Tibial nerve (tissue), 4 donors: ENCODE measurements at regions not wholly inside any gene's neighbourhood (a gene's known extent, or its start where the extent isn't known, plus 50 kb on each side); places are given as distances from the start of the nearest gene placed in this dataset.

Experiments used
- DNase-seq, 2 donors: peaks; one replicate each; pipeline ENCODE4 v3.0.0-alpha.2; 2019; ENCODE audit warnings: low spot score in 2 of 2
- H3K27ac ChIP-seq, 4 donors: fragments of 200-600 bp; sonication (generic) in 3 of 4; one replicate each; pipeline ENCODE4 v1.5.1; 2017 to 2019; ENCODE audit warnings: mild to moderate bottlenecking in 1 of 4
- H3K27me3 ChIP-seq, 2 donors: fragments of 200-600 bp; sonication (generic) in 1 of 2; one replicate each; pipeline versions ENCODE4 v1.5.1 to v1.6.0; 2017 to 2019
- H3K36me3 ChIP-seq, 3 donors: fragments of 200-600 bp; sonication (generic); one replicate each; pipeline ENCODE4 v1.5.1; 2018 to 2019
- H3K4me1 ChIP-seq, 4 donors: fragments of 200-600 bp; sonication (generic) in 3 of 4; one replicate each; pipeline ENCODE4 v1.5.1; 2017 to 2019
- H3K4me3 ChIP-seq, 4 donors: fragments of 200-600 bp; sonication (generic) in 3 of 4; one replicate each; pipeline ENCODE4 v1.5.1; 2017 to 2019; ENCODE audit warnings: mild to moderate bottlenecking in 1 of 4, moderate library complexity in 1 of 4
- H3K9me3 ChIP-seq, 4 donors: fragments of 200-600 bp; sonication (generic) in 3 of 4; one replicate each; pipeline ENCODE4 v1.5.1; 2017 to 2019
- CTCF ChIP-seq, 5 experiments: fragments of 200-600 bp in 3 of 5; fragments of 450-650 bp in 2 of 5; sonication (generic) in 3 of 5; IDR thresholded peaks; one replicate each; pipeline ENCODE4 v1.5.1; 2016 to 2019; ENCODE audit warnings: antibody characterized with exemption in 5 of 5, mild to moderate bottlenecking in 3 of 5, moderate library complexity in 2 of 5
- EP300 ChIP-seq, 2 donors: sonication (generic); formaldehyde crosslinking; IDR thresholded peaks; one replicate each; pipeline ENCODE4 v1.6.1; 2017; ENCODE audit warnings: antibody characterized with exemption in 2 of 2, mild to moderate bottlenecking in 1 of 2
- POLR2A ChIP-seq, 2 donors: fragments of 450-650 bp; IDR thresholded peaks; one replicate each; pipeline ENCODE4 v1.6.1; 2017; ENCODE audit warnings: antibody characterized with exemption in 2 of 2, mild to moderate bottlenecking in 2 of 2, moderate library complexity in 2 of 2
- WGBS, 2 donors: methylation state at CpG; one replicate each; pipeline ENCODE4 v1.1.5; 2018; 5-methylcytosine and 5-hydroxymethylcytosine counted together

GRCh38 chr17:15106540-15106939 is 158.6 kb downstream of the PMP22 start:
- Histone ChIP-seq H3K27ac (no peak overlapping the region), H3K27me3 (no peaks in the 10 kb centered on the region), H3K4me1 (no peaks in the 10 kb centered on the region), H3K9me3 (no peaks in the 10 kb centered on the region), H3K36me3 (no peaks in the 10 kb centered on the region), H3K4me3 (no peak overlapping the region)
- DNase-seq, result no peak
- 60 to 65% methylated on average over 3 of the region's 3 CpGs for WGBS, 2 donors
- no peak for TF ChIP-seq CTCF (IDR thresholded peaks at IDR 0.05)
- TF ChIP-seq EP300 (IDR thresholded peaks at IDR 0.05), result no peak
- TF ChIP-seq POLR2A (IDR thresholded peaks at IDR 0.05), result no peak

- H3K27ac ChIP-seq, result no peak overlapping the region
- TF ChIP-seq EP300 (IDR thresholded peaks at IDR 0.05), result no peak
- WGBS, 2 donors, result 91 to 94% methylated on average over 4 of the region's 4 CpGs
- DNase-seq, result no peak
- no peaks in the 10 kb centered on the region for H3K27me3 ChIP-seq
- no peaks in the 10 kb centered on the region for H3K4me1 ChIP-seq
- H3K9me3 ChIP-seq, result no peaks in the 10 kb centered on the region
- no peaks in the 10 kb centered on the region for H3K36me3 ChIP-seq
- no peak overlapping the region for H3K4me3 ChIP-seq
These were observed 161.3 kb downstream of the PMP22 start for GRCh38 chr17:15103785-15104184.

DNA sequence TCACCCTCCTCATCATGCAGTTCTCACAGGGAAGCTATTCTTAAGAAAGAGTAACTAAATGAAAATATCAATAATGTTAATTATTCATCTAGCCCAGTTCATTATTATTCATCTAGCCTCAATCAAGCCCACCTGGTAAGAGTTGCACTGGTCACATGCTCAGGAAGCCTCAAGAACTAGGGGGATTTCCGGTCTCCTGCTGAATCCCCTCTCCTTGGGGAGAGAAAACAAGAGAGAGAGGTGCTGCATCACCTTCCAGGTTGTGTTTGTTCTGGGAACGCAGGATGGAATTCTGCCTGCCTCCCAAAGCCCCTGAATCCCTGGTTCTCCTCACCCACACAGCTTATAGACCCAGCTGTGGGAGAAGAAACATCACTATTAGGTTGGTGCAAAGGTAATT is 164.0 kb downstream of the PMP22 start:
- Histone ChIP-seq H3K27me3 (no peaks in the 10 kb centered on the region), H3K4me3 (no peak overlapping the region), H3K4me1 (no peaks in the 10 kb centered on the region), H3K36me3 (no peaks in the 10 kb centered on the region), H3K27ac (no peak overlapping the region), H3K9me3 (no peaks in the 10 kb centered on the region)
- no peak for DNase-seq
- TF ChIP-seq EP300 (IDR thresholded peaks at IDR 0.05) (no peak), POLR2A (IDR thresholded peaks at IDR 0.05) (no peak), CTCF (IDR thresholded peaks at IDR 0.05) (no peak)
- WGBS, 2 donors, result 79 to 86% methylated on average over 2 of the region's 2 CpGs

DNA sequence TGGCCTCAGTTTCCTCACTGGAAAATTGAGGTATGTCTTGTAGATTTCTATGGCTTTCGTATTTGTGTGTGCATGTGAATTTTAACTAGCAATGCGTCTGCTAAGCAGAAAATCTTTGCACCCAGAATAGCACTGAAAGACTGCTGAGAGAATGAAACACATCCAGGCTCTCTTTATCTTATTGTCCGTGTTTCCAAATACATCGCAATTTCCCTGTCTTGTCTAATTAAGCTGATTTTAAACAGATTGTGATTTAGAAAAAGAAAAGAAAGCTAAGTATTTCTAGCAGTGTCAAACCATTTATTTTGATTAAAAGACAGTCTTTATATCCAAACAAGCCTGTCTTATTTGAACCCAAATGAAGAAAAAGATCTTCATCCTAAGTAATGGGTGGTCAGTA is 168.6 kb downstream of the PMP22 start:
- WGBS, 2 donors, result 71 to 81% methylated on average over 4 of the region's 4 CpGs
- Histone ChIP-seq H3K4me1 (no peaks in the 10 kb centered on the region), H3K27ac (no peak overlapping the region), H3K36me3 (no peaks in the 10 kb centered on the region), H3K27me3 (no peaks in the 10 kb centered on the region), H3K4me3 (no peak overlapping the region), H3K9me3 (no peaks in the 10 kb centered on the region)
- no peak for TF ChIP-seq CTCF (IDR thresholded peaks at IDR 0.05)
- TF ChIP-seq POLR2A (IDR thresholded peaks at IDR 0.05), result no peak
- TF ChIP-seq EP300 (IDR thresholded peaks at IDR 0.05), result no peak
- no peak for DNase-seq

GRCh38 chr17:15095935-15096334 is 169.2 kb downstream of the PMP22 start:
- no peak for TF ChIP-seq POLR2A (IDR thresholded peaks at IDR 0.05)
- no peak for TF ChIP-seq EP300 (IDR thresholded peaks at IDR 0.05)
- no peak for TF ChIP-seq CTCF (IDR thresholded peaks at IDR 0.05)
- H3K27ac ChIP-seq, result no peak overlapping the region
- no peaks in the 10 kb centered on the region for H3K4me1 ChIP-seq
- H3K27me3 ChIP-seq, result no peaks in the 10 kb centered on the region
- no peak overlapping the region for H3K4me3 ChIP-seq
- 93 to 94% methylated on average over 2 of the region's 2 CpGs for WGBS, 2 donors
- DNase-seq, result no peak
- no peaks in the 10 kb centered on the region for H3K36me3 ChIP-seq
- H3K9me3 ChIP-seq, result no peaks in the 10 kb centered on the region

DNA sequence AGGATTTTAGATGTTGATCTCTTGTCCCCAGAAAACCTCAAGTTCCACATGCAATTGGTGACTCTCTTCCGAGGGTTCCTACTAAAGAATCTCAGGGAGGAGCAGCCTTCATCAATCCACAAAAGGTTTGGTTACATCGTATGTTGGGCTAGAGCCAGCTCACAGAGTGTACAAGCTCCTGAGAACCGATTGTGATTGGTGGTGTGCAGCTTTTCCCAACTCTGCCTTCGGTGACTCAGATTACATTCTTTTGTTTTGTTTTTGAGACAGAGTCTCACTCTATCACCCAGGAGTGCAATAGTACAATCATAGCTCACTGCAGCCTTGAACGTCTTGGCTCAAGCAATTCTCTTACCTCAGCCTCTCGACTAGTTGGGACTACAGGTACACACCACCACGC is 172.4 kb downstream of the PMP22 start:
- no peak for DNase-seq
- no peaks in the 10 kb centered on the region for H3K27me3 ChIP-seq

More for the DNA sequence above, 172.4 kb downstream of the PMP22 start:
- H3K36me3 ChIP-seq, result no peaks in the 10 kb centered on the region
- H3K27ac ChIP-seq, result no peak overlapping the region
- H3K9me3 ChIP-seq, result no peaks in the 10 kb centered on the region
- no peaks in the 10 kb centered on the region for H3K4me1 ChIP-seq
- TF ChIP-seq EP300 (IDR thresholded peaks at IDR 0.05) (no peak), CTCF (IDR thresholded peaks at IDR 0.05) (no peak), POLR2A (IDR thresholded peaks at IDR 0.05) (no peak)
- 64 to 77% methylated on average over 7 of the region's 7 CpGs for WGBS, 2 donors
- H3K4me3 ChIP-seq, result no peak overlapping the region
